ENCODE measurements at regions not wholly inside any gene's neighbourhood (a gene's known extent, or its start where the extent isn't known, plus 50 kb on each side); places are given as distances from the start of the nearest gene placed in this dataset.

GRCh38 chr3:170697131-170697530 lies 111.3 kb upstream of the SLC7A14 start:
- POLR2A ChIA-PET = no interaction called here
- intact Hi-C loops (cut with micrococcal nuclease) = loop anchor here (10.0 kb wide), 2 partner anchors 142 to 202 kb away; no protein-coding TSS in a partner anchor

GRCh38 chr3:170695486-170696064 lies 109.7 kb upstream of the SLC7A14 start:
- Histone ChIP-seq H3K27me3 (ENCODE audit: control insufficient read depth in 2 of 2, insufficient read depth in 2 of 2, low read length in 2 of 2) (no peaks in the 10 kb centered on the region), H3K4me1 (replicated peaks in 1 of 2; ENCODE audit: control insufficient read depth in 2 of 2, insufficient read depth in 2 of 2, low read length in 2 of 2) (peaks cover 6 to 39% of the 10 kb centered on the region in 2 experiments; a peak in 4 of 5 replicates), H3K36me3 (ENCODE audit: control insufficient read depth, insufficient read depth, low read length) (no peaks in the 10 kb centered on the region), H4K20me1 (replicated peaks; ENCODE audit: control insufficient read depth, insufficient read depth, low read length) (no peaks in the 10 kb centered on the region), H2AFZ (ENCODE audit: low read depth, low read length) (no peak overlapping the region), H3K9ac (ENCODE audit: insufficient read depth in 1 of 2, low read depth in 2 of 2, low read length in 2 of 2) (no peak overlapping the region), H3K9me1 (ENCODE audit: control insufficient read depth, insufficient read depth, low read length) (no peaks in the 10 kb centered on the region), H3K27ac (ENCODE audit: extremely low read depth, low read depth, low read length) (no peak overlapping the region), H3K4me3 (no peak overlapping the region), H3K4me2 (ENCODE audit: insufficient read depth, low read length) (no peak overlapping the region), H3K79me2 (ENCODE audit: control insufficient read depth, insufficient read depth, low read length) (no peaks in the 10 kb centered on the region), H3K9me3 (replicated peaks; ENCODE audit: control insufficient read depth, insufficient read depth, low read depth, low read length) (no peaks in the 10 kb centered on the region)
- ATAC-seq = no peak
- intact Hi-C loops (cut with micrococcal nuclease) (loop anchor here (10.0 kb wide), 2 partner anchors 141 to 201 kb away; no protein-coding TSS in a partner anchor), in situ Hi-C loops (cut with MboI) (loop anchor here (10.0 kb wide), 1 partner anchor 271 kb away; no protein-coding TSS in a partner anchor)
- 90% methylated on average over 3 of the region's 3 CpGs for WGBS (ENCODE audit: insufficient coverage, low coverage, missing lambda C conversion rate)
- DNase-seq (ENCODE audit: extremely low read depth in 1 of 4, low spot score in 3 of 4) = no peak
- FAIRE-seq = no peak
- BruUV-seq (replicated peaks) = no TSS peak
- ChIA-PET CTCF (ENCODE audit: low intra/inter-chr PET ratio) (no interaction called here), POLR2A (no interaction called here)
- TF ChIP-seq ZNF77 (CRISPR knock-in tag; IDR thresholded peaks at IDR 0.05) = no peak
- no peak for TF ChIP-seq E2F8 (IDR thresholded peaks at IDR 0.05; ENCODE audit: low read depth, partially characterized antibody)
- no peak for TF ChIP-seq HDAC6 (IDR thresholded peaks at IDR 0.05; ENCODE audit: low read depth, low read length)
- TF ChIP-seq NKRF (IDR thresholded peaks at IDR 0.05; ENCODE audit: borderline replicate concordance) = no peak

More at GRCh38 chr3:170697131-170697530, 111.3 kb upstream of the SLC7A14 start:
- Histone ChIP-seq H3K4me3 (no peak overlapping the region), H3K4me1 (replicated peaks in 1 of 2; ENCODE audit: control insufficient read depth in 2 of 2, insufficient read depth in 2 of 2, low read length in 2 of 2) (peaks cover 0 to 46% of the 10 kb centered on the region in 2 experiments; a peak in 3 of 5 replicates), H3K27me3 (ENCODE audit: control insufficient read depth in 2 of 2, insufficient read depth in 2 of 2, low read length in 2 of 2) (no peaks in the 10 kb centered on the region), H2AFZ (ENCODE audit: low read depth, low read length) (0 out of 2 replicates have a peak overlapping the region, but pooled peaks have one; percentile 66), H4K20me1 (replicated peaks; ENCODE audit: control insufficient read depth, insufficient read depth, low read length) (no peaks in the 10 kb centered on the region), H3K79me2 (ENCODE audit: control insufficient read depth, insufficient read depth, low read length) (no peaks in the 10 kb centered on the region), H3K9me3 (replicated peaks; ENCODE audit: control insufficient read depth, insufficient read depth, low read depth, low read length) (no peaks in the 10 kb centered on the region), H3K36me3 (ENCODE audit: control insufficient read depth, insufficient read depth, low read length) (no peaks in the 10 kb centered on the region), H3K4me2 (ENCODE audit: insufficient read depth, low read length) (no peak overlapping the region), H3K9me1 (ENCODE audit: control insufficient read depth, insufficient read depth, low read length) (no peaks in the 10 kb centered on the region), H3K9ac (ENCODE audit: insufficient read depth in 1 of 2, low read depth in 2 of 2, low read length in 2 of 2) (no peak overlapping the region), H3K27ac (ENCODE audit: extremely low read depth, low read depth, low read length) (no peak overlapping the region)
- no TSS peak for BruUV-seq (replicated peaks)
- FAIRE-seq (no peak), DNase-seq (ENCODE audit: extremely low read depth in 1 of 4, low spot score in 3 of 4) (no peak), ATAC-seq (no peak)
- 71% methylated on average over 2 of the region's 2 CpGs for WGBS (ENCODE audit: insufficient coverage, low coverage, missing lambda C conversion rate)
- TF ChIP-seq DDX20 (tag; IDR thresholded peaks at IDR 0.05; ENCODE audit: low read depth) = no peak
- no peak for TF ChIP-seq NEUROD1 (IDR thresholded peaks at IDR 0.05; ENCODE audit: borderline replicate concordance, low read depth, low read length, partially characterized antibody)
- TF ChIP-seq CTBP1 (IDR thresholded peaks at IDR 0.05; ENCODE audit: borderline replicate concordance) = 0 out of 2 replicates have a peak, but pooled peaks have one; percentile 13
- TF ChIP-seq DLX4 (CRISPR knock-in tag; IDR thresholded peaks at IDR 0.05) = no peak
- in situ Hi-C loops (cut with MboI) = loop anchor here (10.0 kb wide), 1 partner anchor 272 kb away; no protein-coding TSS in a partner anchor
- CTCF ChIA-PET (ENCODE audit: low intra/inter-chr PET ratio) = no interaction called here

Data from K562 (cell line).